ENCODE measurements at regions not wholly inside any gene's neighbourhood (a gene's known extent, or its start where the extent isn't known, plus 50 kb on each side); places are given as distances from the start of the nearest gene placed in this dataset.

- no peak for DNase-seq
Measured at GRCh38 chr6:165229216-165229615, 80.2 kb downstream of the C6orf118 start.

GRCh38 chr6:165227644-165228329 lies 81.6 kb downstream of the C6orf118 start:
- DNase-seq = no peak

- no peak for DNase-seq
Measured at GRCh38 chr6:165223736-165224135, 85.7 kb downstream of the C6orf118 start.

GRCh38 chr6:165223101-165223500 lies 86.3 kb downstream of the C6orf118 start:
- DNase-seq = no peak

GRCh38 chr6:165222315-165223025 lies 86.9 kb downstream of the C6orf118 start:
- DNase-seq = no peak

GRCh38 chr6:165220045-165220444 lies 89.4 kb downstream of the C6orf118 start:
- no peak for DNase-seq

GRCh38 chr6:165219629-165220028 lies 89.8 kb downstream of the C6orf118 start:
- no peak for DNase-seq

GRCh38 chr6:165218829-165219228 lies 90.6 kb downstream of the C6orf118 start:
- no peak for DNase-seq

- no peak for DNase-seq
Measured at GRCh38 chr6:165206798-165207197, 102.6 kb downstream of the C6orf118 start.

- DNase-seq = no peak
Measured at GRCh38 chr6:165205632-165206031, 103.8 kb downstream of the C6orf118 start.

GRCh38 chr6:165204807-165205545 lies 104.4 kb downstream of the C6orf118 start:
- no peak for DNase-seq

- no peak for DNase-seq
Measured at GRCh38 chr6:165200178-165200577, 109.2 kb downstream of the C6orf118 start.

- DNase-seq = no peak
Measured at GRCh38 chr6:165191461-165191860, 117.9 kb downstream of the C6orf118 start.

- no peak for DNase-seq
Measured at GRCh38 chr6:165186441-165187205, 122.8 kb downstream of the C6orf118 start.

- no peak for DNase-seq
Measured at GRCh38 chr6:165186041-165186440, 123.4 kb downstream of the C6orf118 start.

GRCh38 chr6:165184192-165184979 lies 125.0 kb downstream of the C6orf118 start:
- no peak for DNase-seq

GRCh38 chr6:165183496-165184140 lies 125.8 kb downstream of the C6orf118 start:
- no peak for DNase-seq

- DNase-seq = no peak
Measured at GRCh38 chr6:165183071-165183470, 126.3 kb downstream of the C6orf118 start.

GRCh38 chr6:165181951-165182414 lies 127.4 kb downstream of the C6orf118 start:
- no peak for DNase-seq

- DNase-seq = no peak
Measured at GRCh38 chr6:165178056-165178455, 131.3 kb downstream of the C6orf118 start.

GRCh38 chr6:165173484-165173883 lies 135.9 kb downstream of the C6orf118 start:
- DNase-seq = no peak

- no peak for DNase-seq
Measured at GRCh38 chr6:165167861-165168260, 141.5 kb downstream of the C6orf118 start.
